Mesendoderm (in vitro differentiated cells): ENCODE measurements at regions not wholly inside any gene's neighbourhood (a gene's known extent, or its start where the extent isn't known, plus 50 kb on each side); places are given as distances from the start of the nearest gene placed in this dataset.

ENCODE experiments used
- DNase-seq: peaks from one replicate; pipeline ENCODE4 v3.0.0; 2013
- H2AK5ac ChIP-seq: 2 replicates; pipeline ENCODE4 v1.6.1; 2013; ENCODE audit warnings: low read length, inconsistent platforms
- H2BK120ac ChIP-seq: 2 replicates; pipeline ENCODE4 v1.6.1; 2013; ENCODE audit warnings: low read depth, mild to moderate bottlenecking, low read length, moderate library complexity, mixed read lengths
- H2BK15ac ChIP-seq: replicated peaks from 2 replicates; pipeline ENCODE4 v1.6.1; 2013; ENCODE audit warnings: low read depth, mild to moderate bottlenecking, moderate library complexity
- H2BK5ac ChIP-seq: 2 replicates; pipeline ENCODE4 v1.6.1; 2013; ENCODE audit warnings: low read length, inconsistent platforms
- H3K18ac ChIP-seq: 2 replicates; pipeline ENCODE4 v1.6.1; 2013; ENCODE audit warnings: mild to moderate bottlenecking, low read length, mixed read lengths
- H3K23ac ChIP-seq: one replicate; pipeline ENCODE4 v1.6.1; 2013; ENCODE audit warnings: low read length
- H3K27ac ChIP-seq: 2 replicates; pipeline ENCODE4 v1.5.1; 2013; ENCODE audit warnings: low read depth, mild to moderate bottlenecking, inconsistent platforms, low read length, moderate library complexity
- H3K27me3 ChIP-seq: 2 replicates; pipeline ENCODE4 v1.6.1; 2013; ENCODE audit warnings: low read length, control low read depth, mild to moderate bottlenecking, inconsistent platforms; ENCODE audit not compliant: insufficient read depth, poor library complexity
- H3K36me3 ChIP-seq: 2 replicates; pipeline ENCODE4 v1.6.1; 2013; ENCODE audit warnings: low read length, inconsistent platforms; ENCODE audit not compliant: control insufficient read depth, insufficient read depth
- H3K4ac ChIP-seq: one replicate; pipeline ENCODE4 v1.6.1; 2013; ENCODE audit warnings: low read depth, mild to moderate bottlenecking, low read length, moderate library complexity
- H3K4me1 ChIP-seq: 2 replicates; pipeline ENCODE4 v1.6.1; 2013; ENCODE audit warnings: low read depth, low read length, inconsistent platforms; ENCODE audit not compliant: control insufficient read depth
- H3K4me2 ChIP-seq: 2 replicates; pipeline ENCODE4 v1.6.1; 2013; ENCODE audit warnings: low read length
- H3K4me3 ChIP-seq: 2 replicates; pipeline ENCODE4 v1.5.1; 2013; ENCODE audit warnings: mild to moderate bottlenecking, low read length
- H3K56ac ChIP-seq: one replicate; pipeline ENCODE4 v1.6.1; 2013; ENCODE audit warnings: low read length
- H3K79me1 ChIP-seq: 2 replicates; pipeline ENCODE4 v1.6.1; 2013; ENCODE audit warnings: low read length, inconsistent platforms
- H3K79me2 ChIP-seq: 2 replicates; pipeline ENCODE4 v1.6.1; 2013; ENCODE audit warnings: mild to moderate bottlenecking, low read length; ENCODE audit not compliant: control insufficient read depth, insufficient read depth
- H3K9ac ChIP-seq: 2 replicates; pipeline ENCODE4 v1.6.1; 2013; ENCODE audit warnings: low read length, inconsistent platforms
- H4K5ac ChIP-seq: one replicate; pipeline ENCODE4 v1.6.1; 2013; ENCODE audit warnings: low read length
- H4K8ac ChIP-seq: one replicate; pipeline ENCODE4 v1.6.1; 2013; ENCODE audit warnings: low read depth, mild to moderate bottlenecking, control low read depth, low read length, moderate library complexity
- WGBS: extraction: QIAGEN DNeasy Blood & Tissue Kit; methylation state at CpG from one replicate; pipeline ENCODE4 v1.1.7; 2013; ENCODE audit warnings: low lambda C conversion rate, missing lambda C conversion rate; ENCODE audit not compliant: insufficient coverage; ENCODE audit errors: extremely low coverage; 5-methylcytosine and 5-hydroxymethylcytosine counted together

GRCh38 chr18:25710981-25711380, 359.0 kb upstream of the ZNF521 start:
- H2BK15ac ChIP-seq = no peak overlapping the region
- no peaks in the 10 kb centered on the region for H3K79me2 ChIP-seq
- no peak overlapping the region for H3K4ac ChIP-seq
- no peak overlapping the region for H2AK5ac ChIP-seq
- no peak overlapping the region for H3K23ac ChIP-seq
- no peak overlapping the region for H3K9ac ChIP-seq
- H3K79me1 ChIP-seq = no peaks in the 10 kb centered on the region
- no peaks in the 10 kb centered on the region for H3K36me3 ChIP-seq
- H2BK5ac ChIP-seq = no peak overlapping the region
- no peaks in the 10 kb centered on the region for H3K27me3 ChIP-seq
- H3K4me3 ChIP-seq = no peak overlapping the region
- H3K4me1 ChIP-seq = no peaks in the 10 kb centered on the region
- no peak overlapping the region for H3K18ac ChIP-seq
- H3K27ac ChIP-seq = no peak overlapping the region
- H4K8ac ChIP-seq = no peak overlapping the region
- no peak overlapping the region for H3K4me2 ChIP-seq
- H2BK120ac ChIP-seq = no peak overlapping the region
- no CpG with 5 or more reads among the region's 3 CpGs for WGBS
- H4K5ac ChIP-seq = no peak overlapping the region
- DNase-seq = no peak
- H3K56ac ChIP-seq = no peak overlapping the region

GRCh38 chr18:25705650-25706049, 353.7 kb upstream of the ZNF521 start:
- no peak for DNase-seq
- Histone ChIP-seq H4K5ac (no peak overlapping the region), H3K79me1 (no peaks in the 10 kb centered on the region), H3K79me2 (no peaks in the 10 kb centered on the region), H3K4ac (no peak overlapping the region), H3K36me3 (no peaks in the 10 kb centered on the region), H3K27me3 (no peaks in the 10 kb centered on the region), H3K27ac (no peak overlapping the region), H3K4me3 (no peak overlapping the region), H3K23ac (no peak overlapping the region), H3K56ac (no peak overlapping the region), H2BK5ac (no peak overlapping the region), H2BK120ac (no peak overlapping the region), H3K9ac (no peak overlapping the region), H2BK15ac (no peak overlapping the region), H2AK5ac (no peak overlapping the region), H3K18ac (no peak overlapping the region), H4K8ac (no peak overlapping the region), H3K4me2 (no peak overlapping the region), H3K4me1 (no peaks in the 10 kb centered on the region)
- WGBS = no CpG with 5 or more reads among the region's 2 CpGs

- Histone ChIP-seq H2BK120ac (no peak overlapping the region), H3K9ac (no peak overlapping the region), H3K56ac (no peak overlapping the region), H4K5ac (no peak overlapping the region), H2BK15ac (no peak overlapping the region), H3K4me1 (no peaks in the 10 kb centered on the region), H3K23ac (no peak overlapping the region), H4K8ac (no peak overlapping the region), H3K79me1 (no peaks in the 10 kb centered on the region), H3K79me2 (no peaks in the 10 kb centered on the region), H3K27ac (no peak overlapping the region), H3K4me2 (no peak overlapping the region), H3K27me3 (no peaks in the 10 kb centered on the region), H3K4me3 (no peak overlapping the region), H3K4ac (no peak overlapping the region), H2BK5ac (no peak overlapping the region), H3K36me3 (no peaks in the 10 kb centered on the region), H2AK5ac (no peak overlapping the region), H3K18ac (no peak overlapping the region)
- no CpG with 5 or more reads among the region's 10 CpGs for WGBS
- DNase-seq = no peak
These were observed 352.5 kb upstream of the ZNF521 start for GRCh38 chr18:25704494-25704893.

- Histone ChIP-seq H2AK5ac (no peak overlapping the region), H2BK120ac (no peak overlapping the region), H4K5ac (no peak overlapping the region), H3K18ac (no peak overlapping the region), H2BK5ac (no peak overlapping the region), H3K4me2 (no peak overlapping the region), H3K4ac (no peak overlapping the region), H2BK15ac (no peak overlapping the region), H3K36me3 (no peaks in the 10 kb centered on the region), H3K27me3 (no peaks in the 10 kb centered on the region), H3K4me3 (no peak overlapping the region), H3K9ac (no peak overlapping the region), H3K4me1 (no peaks in the 10 kb centered on the region), H3K27ac (no peak overlapping the region), H3K56ac (no peak overlapping the region), H4K8ac (no peak overlapping the region), H3K79me1 (no peaks in the 10 kb centered on the region), H3K79me2 (no peaks in the 10 kb centered on the region), H3K23ac (no peak overlapping the region)
- no peak for DNase-seq
- WGBS = no CpG with 5 or more reads among the region's 6 CpGs
These were observed 352.1 kb upstream of the ZNF521 start for GRCh38 chr18:25704071-25704470.

GRCh38 chr18:25701821-25702220, 349.9 kb upstream of the ZNF521 start:
- Histone ChIP-seq H3K36me3 (no peaks in the 10 kb centered on the region), H3K4ac (no peak overlapping the region), H3K23ac (no peak overlapping the region), H4K8ac (no peak overlapping the region), H2BK5ac (no peak overlapping the region), H3K4me3 (no peak overlapping the region), H3K27me3 (no peaks in the 10 kb centered on the region), H3K18ac (no peak overlapping the region), H2AK5ac (no peak overlapping the region), H3K56ac (no peak overlapping the region), H3K79me1 (no peaks in the 10 kb centered on the region), H2BK120ac (no peak overlapping the region), H4K5ac (no peak overlapping the region), H2BK15ac (no peak overlapping the region), H3K27ac (no peak overlapping the region), H3K4me2 (no peak overlapping the region), H3K79me2 (no peaks in the 10 kb centered on the region), H3K9ac (no peak overlapping the region), H3K4me1 (no peaks in the 10 kb centered on the region)
- DNase-seq = no peak
- WGBS = no CpG with 5 or more reads among the region's 5 CpGs

- no peak overlapping the region for H3K4ac ChIP-seq
- no peaks in the 10 kb centered on the region for H3K27me3 ChIP-seq
- no peak overlapping the region for H3K4me3 ChIP-seq
- H4K8ac ChIP-seq = no peak overlapping the region
- no peak for DNase-seq
- H2BK5ac ChIP-seq = no peak overlapping the region
- H3K79me2 ChIP-seq = no peaks in the 10 kb centered on the region
- H3K56ac ChIP-seq = no peak overlapping the region
- no peak overlapping the region for H2BK120ac ChIP-seq
- H3K4me2 ChIP-seq = no peak overlapping the region
- no peaks in the 10 kb centered on the region for H3K79me1 ChIP-seq
- no peak overlapping the region for H3K9ac ChIP-seq
- H3K18ac ChIP-seq = no peak overlapping the region
- no peaks in the 10 kb centered on the region for H3K4me1 ChIP-seq
- no peaks in the 10 kb centered on the region for H3K36me3 ChIP-seq
- H4K5ac ChIP-seq = no peak overlapping the region
- WGBS = no CpG with 5 or more reads among the region's 3 CpGs
- H2AK5ac ChIP-seq = no peak overlapping the region
- H2BK15ac ChIP-seq = no peak overlapping the region
- H3K27ac ChIP-seq = no peak overlapping the region
- H3K23ac ChIP-seq = no peak overlapping the region
These were observed 335.1 kb upstream of the ZNF521 start for GRCh38 chr18:25686960-25687500.
